H1 (cell line): ENCODE measurements at regions not wholly inside any gene's neighbourhood (a gene's known extent, or its start where the extent isn't known, plus 50 kb on each side); places are given as distances from the start of the nearest gene placed in this dataset.

Experiments used
- CTCF ChIA-PET: fragments of 300-600 bp; sonication (Branson Sonifier 250); formaldehyde crosslinking; loops from one replicate; lab custom pipeline; 2021; ENCODE audit not compliant: partially characterized antibody; lab: Charles Lee
- POLR2A ChIA-PET: fragments of 300-600 bp; sonication (Branson Sonifier 250); formaldehyde crosslinking; loops from one replicate; lab custom pipeline; 2021; ENCODE audit warnings: inconsistent platforms; ENCODE audit not compliant: partially characterized antibody; lab: Charles Lee
- DNase-seq, 2 experiments: peaks; one replicate each; pipeline versions ENCODE4 v3.0.0 to v3.0.0-alpha.2; 2010 to 2022; ENCODE audit warnings: low spot score in 2 of 2, low read depth in 1 of 2, mixed read lengths in 1 of 2
- FAIRE-seq: peaks from 2 replicates; lab custom pipeline; 2011; peaks lifted over from hg19 to GRCh38; lab: Jason Lieb, UNC
- H2AFZ ChIP-seq: 2 replicates; pipeline ENCODE4 v1.8.1; 2012; ENCODE audit warnings: low read length, inconsistent platforms
- H2AK5ac ChIP-seq: 2 replicates; pipeline ENCODE4 v1.6.1; 2013; ENCODE audit warnings: low read depth, low read length
- H2BK120ac ChIP-seq: replicated peaks from 2 replicates; pipeline ENCODE3; 2013; ENCODE audit warnings: low read depth, low read length, inconsistent platforms
- H2BK12ac ChIP-seq: 2 replicates; pipeline ENCODE4 v1.6.1; 2013; ENCODE audit warnings: low read depth, low read length
- H2BK15ac ChIP-seq: 2 replicates; pipeline ENCODE4 v1.6.1; 2013; ENCODE audit warnings: low read length
- H2BK20ac ChIP-seq: 2 replicates; pipeline ENCODE4 v1.6.1; 2013; ENCODE audit warnings: low read length
- H2BK5ac ChIP-seq: 2 replicates; pipeline ENCODE4 v1.6.1; 2013; ENCODE audit warnings: low read depth, low read length
- H3K14ac ChIP-seq: 2 replicates; pipeline ENCODE4 v1.6.1; 2013; ENCODE audit warnings: inconsistent platforms; ENCODE audit not compliant: insufficient read length
- H3K18ac ChIP-seq: 2 replicates; pipeline ENCODE4 v1.6.1; 2013; ENCODE audit warnings: low read length; ENCODE audit errors: extremely low read depth
- H3K23ac ChIP-seq: 2 replicates; pipeline ENCODE4 v1.6.1; 2013; ENCODE audit warnings: inconsistent platforms; ENCODE audit not compliant: insufficient read length
- H3K23me2 ChIP-seq: 2 replicates; pipeline ENCODE4 v1.6.1; 2013; ENCODE audit warnings: low read depth, low read length
- H3K27ac ChIP-seq: 2 replicates; pipeline ENCODE4 v1.6.1; 2011; ENCODE audit warnings: low read depth, low read length, inconsistent platforms
- H3K27me3 ChIP-seq, 4 experiments: replicated peaks in 1 of 4; 1 replicate in 1 of 4; 2 replicates in 3 of 4; pipeline versions ENCODE4 v1.6.1 to v1.8.1; 2011 to 2013; ENCODE audit warnings: low read length in 3 of 4, mild to moderate bottlenecking in 3 of 4, inconsistent platforms in 2 of 4, mixed read lengths in 2 of 4, moderate library complexity in 1 of 4; ENCODE audit not compliant: control insufficient read depth in 3 of 4, insufficient read depth in 3 of 4; ENCODE audit errors: extremely low read depth in 1 of 4
- H3K36me3 ChIP-seq, 4 experiments: 2 replicates each; pipeline versions ENCODE4 v1.6.1 to v1.8.1; 2011 to 2013; ENCODE audit warnings: mild to moderate bottlenecking in 4 of 4, low read length in 3 of 4, moderate library complexity in 2 of 4, control low read depth in 1 of 4, inconsistent platforms in 1 of 4; ENCODE audit not compliant: insufficient read depth in 4 of 4, control insufficient read depth in 2 of 4
- H3K4ac ChIP-seq: replicated peaks from 2 replicates; pipeline ENCODE3; 2013; ENCODE audit warnings: low read length, low read depth, mixed read lengths, inconsistent platforms; ENCODE audit not compliant: insufficient read length
- H3K4me1 ChIP-seq, 4 experiments: replicated peaks in 1 of 4; 1 replicate in 1 of 4; 2 replicates in 3 of 4; pipeline versions ENCODE4 v1.6.1 to v1.8.1; 2011 to 2013; ENCODE audit warnings: low read length in 3 of 4, inconsistent platforms in 2 of 4, mixed read lengths in 1 of 4; ENCODE audit not compliant: insufficient read depth in 4 of 4, control insufficient read depth in 3 of 4
- H3K4me2 ChIP-seq, 2 experiments: 2 replicates each; pipeline versions ENCODE4 v1.6.1 to v1.8.1; 2011 to 2013; ENCODE audit warnings: low read depth in 2 of 2, low read length in 2 of 2, control low read depth in 1 of 2, inconsistent platforms in 1 of 2, mild to moderate bottlenecking in 1 of 2; ENCODE audit not compliant: insufficient read depth in 1 of 2
- H3K4me3 ChIP-seq, 4 experiments: fragments of 200-600, 300-600 bp in 1 of 4; sonication (generic), shearing (Covaris generic), sonication (Bioruptor Twin) in 1 of 4; 2 replicates each; pipeline versions ENCODE4 v1.5.1 to v1.8.1; 2011 to 2016; ENCODE audit warnings: low read length in 4 of 4, low read depth in 3 of 4, control low read depth in 2 of 4, inconsistent platforms in 2 of 4, mild to moderate bottlenecking in 2 of 4, mixed read lengths in 1 of 4, moderate library complexity in 1 of 4; ENCODE audit not compliant: insufficient read depth in 2 of 4; ENCODE audit errors: extremely low read depth in 1 of 4
- H3K56ac ChIP-seq: replicated peaks from 2 replicates; pipeline ENCODE3; 2013; ENCODE audit warnings: low read depth, mild to moderate bottlenecking, mixed read lengths, low read length, inconsistent platforms; ENCODE audit not compliant: insufficient read length
- H3K79me1 ChIP-seq: 2 replicates; pipeline ENCODE4 v1.6.1; 2013; ENCODE audit warnings: low read depth, low read length, control low read depth
- H3K79me2 ChIP-seq, 2 experiments: 2 replicates each; pipeline versions ENCODE4 v1.6.1 to v1.8.1; 2012 to 2013; ENCODE audit warnings: low read length in 2 of 2, mild to moderate bottlenecking in 2 of 2, inconsistent platforms in 1 of 2; ENCODE audit not compliant: insufficient read depth in 2 of 2, control insufficient read depth in 1 of 2
- H3K9ac ChIP-seq, 4 experiments: replicated peaks in 1 of 4; 1 replicate in 1 of 4; 2 replicates in 3 of 4; pipeline versions ENCODE4 v1.6.1 to v1.8.1; 2011 to 2013; ENCODE audit warnings: low read depth in 3 of 4, low read length in 3 of 4, control low read depth in 2 of 4, mild to moderate bottlenecking in 2 of 4, moderate library complexity in 2 of 4, inconsistent platforms in 1 of 4; ENCODE audit errors: extremely low read depth in 1 of 4
- H3K9me3 ChIP-seq, 2 experiments: 2 replicates each; pipeline versions ENCODE4 v1.6.1 to v1.8.1; 2012 to 2013; ENCODE audit warnings: mild to moderate bottlenecking in 2 of 2, moderate library complexity in 2 of 2, control low read depth in 1 of 2, inconsistent platforms in 1 of 2, low read depth in 1 of 2, low read length in 1 of 2, mixed read lengths in 1 of 2; ENCODE audit not compliant: insufficient read depth in 2 of 2
- H4K20me1 ChIP-seq, 2 experiments: replicated peaks in 1 of 2; 2 replicates each; pipeline versions ENCODE3 to v1.8.1; 2011 to 2013; ENCODE audit warnings: inconsistent platforms in 2 of 2, low read length in 2 of 2, mild to moderate bottlenecking in 1 of 2; ENCODE audit not compliant: insufficient read depth in 2 of 2, control insufficient read depth in 1 of 2
- H4K5ac ChIP-seq: 2 replicates; pipeline ENCODE4 v1.6.1; 2013; ENCODE audit warnings: low read length, low read depth, mixed read lengths, inconsistent platforms; ENCODE audit not compliant: insufficient read length
- H4K8ac ChIP-seq: 2 replicates; pipeline ENCODE4 v1.8.0; 2013; ENCODE audit warnings: mild to moderate bottlenecking, moderate library complexity, low read length, inconsistent platforms; ENCODE audit not compliant: insufficient read depth; ENCODE audit errors: extremely low read depth
- H4K91ac ChIP-seq: replicated peaks from 2 replicates; pipeline ENCODE3; 2013; ENCODE audit warnings: low read length, mixed read lengths, inconsistent platforms; ENCODE audit not compliant: insufficient read length
- ATF3 ChIP-seq: IDR thresholded peaks from 2 replicates; pipeline ENCODE4 v1.6.1; 2011; ENCODE audit warnings: low read depth, mild to moderate bottlenecking, low read length; ENCODE audit not compliant: insufficient read depth
- BACH1 ChIP-seq: IDR thresholded peaks from 2 replicates; pipeline ENCODE4 v1.6.1; 2012; ENCODE audit warnings: low read length, improper control_type of control experiment
- BCL11A ChIP-seq, 2 experiments: IDR thresholded peaks; one replicate each; pipeline ENCODE4 v1.6.1; 2011; ENCODE audit warnings: low read depth in 2 of 2, low read length in 2 of 2, mild to moderate bottlenecking in 2 of 2
- CBX5 ChIP-seq: fragments of 300-800, 300-1000 bp; sonication (generic); IDR thresholded peaks from 2 replicates; pipeline ENCODE4 v1.7.1; 2016; ENCODE audit warnings: antibody characterized with exemption, low read length, low read depth
- E2F6 ChIP-seq: IDR thresholded peaks from 2 replicates; pipeline ENCODE4 v1.6.1; 2012; ENCODE audit warnings: inconsistent platforms
- EGR1 ChIP-seq: IDR thresholded peaks from 2 replicates; pipeline ENCODE4 v1.6.1; 2011; ENCODE audit warnings: low read depth, low read length, borderline replicate concordance
- EZH2 ChIP-seq: fragments of 200-600 bp; sonication (generic); IDR thresholded peaks from 2 replicates; pipeline ENCODE4 v1.7.1; 2012; ENCODE audit warnings: low read depth, mild to moderate bottlenecking, moderate library complexity, low read length, inconsistent platforms; ENCODE audit not compliant: severe bottlenecking
- HDAC2 ChIP-seq, 2 experiments: fragments of 300-600 bp in 1 of 2; sonication (generic) in 1 of 2; IDR thresholded peaks; 2 replicates each; pipeline ENCODE4 v1.6.1; 2011 to 2012; ENCODE audit warnings: low read depth in 2 of 2, low read length in 2 of 2, mild to moderate bottlenecking in 2 of 2, moderate library complexity in 2 of 2, borderline replicate concordance in 1 of 2, inconsistent platforms in 1 of 2
- JUND ChIP-seq: IDR thresholded peaks from 2 replicates; pipeline ENCODE4 v1.6.1; 2011; ENCODE audit warnings: mild to moderate bottlenecking, improper control_type of control experiment, low read length
- MAX ChIP-seq: IDR thresholded peaks from 2 replicates; pipeline ENCODE4 v1.6.1; 2012; ENCODE audit warnings: inconsistent platforms
- RXRA ChIP-seq: IDR thresholded peaks from 2 replicates; pipeline ENCODE4 v1.6.1; 2011; ENCODE audit warnings: low read depth, mild to moderate bottlenecking, low read length, moderate library complexity; ENCODE audit not compliant: insufficient read depth
- SRF ChIP-seq: IDR thresholded peaks from 2 replicates; pipeline ENCODE4 v1.6.1; 2011; ENCODE audit warnings: mild to moderate bottlenecking, low read depth, low read length, moderate library complexity
- TEAD4 ChIP-seq: IDR thresholded peaks from 2 replicates; pipeline ENCODE4 v1.6.1; 2012; ENCODE audit warnings: low read depth, low read length, inconsistent platforms, mixed read lengths
- WGBS, 2 experiments: shearing (Covaris generic) in 1 of 2; methylation state at CpG; one replicate each; pipeline versions ENCODE4 v1.1.6 to v1.1.7; 2013 to 2015; ENCODE audit warnings: low lambda C conversion rate in 2 of 2, mixed read lengths in 2 of 2, inconsistent platforms in 1 of 2, low coverage in 1 of 2, missing lambda C conversion rate in 1 of 2; ENCODE audit not compliant: insufficient replicate concordance in 2 of 2, insufficient coverage in 1 of 2, insufficient read length in 1 of 2; ENCODE audit errors: extremely low coverage in 1 of 2, missing lambda C conversion rate in 1 of 2; 5-methylcytosine and 5-hydroxymethylcytosine counted together

GRCh38 chr18:8501044-8501443 is 108.2 kb upstream of the RAB12 start:
- no peak overlapping the region for H3K18ac ChIP-seq
- no peak overlapping the region for H3K27ac ChIP-seq
- ChIA-PET POLR2A (no interaction called here), CTCF (interaction anchor here (0.7 to 1.4 kb wide), 3 partner anchors 12 to 22 kb away, joined by 3 read pairs; no protein-coding TSS in a partner anchor)
- no peak overlapping the region for H2BK120ac ChIP-seq
- no peak overlapping the region for H3K56ac ChIP-seq
- H3K27me3 ChIP-seq = no peaks in the 10 kb centered on the region; a peak in 1 of 7 replicates
- H2BK12ac ChIP-seq = no peak overlapping the region
- DNase-seq (no peak), FAIRE-seq (no peak)
- H3K23ac ChIP-seq = no peak overlapping the region
- H2BK5ac ChIP-seq = no peak overlapping the region
- no peaks in the 10 kb centered on the region for H3K79me1 ChIP-seq
- H2AK5ac ChIP-seq = no peak overlapping the region
- no peak overlapping the region for H3K4ac ChIP-seq
- 0 out of 2 replicates have a peak overlapping the region, but pooled peaks have one; percentile 67 for H2AFZ ChIP-seq
- H3K4me3 ChIP-seq = no peak overlapping the region
- no peaks in the 10 kb centered on the region; a peak in 1 of 4 replicates for H3K9me3 ChIP-seq
- H4K5ac ChIP-seq = no peak overlapping the region
- H4K20me1 ChIP-seq = no peaks in the 10 kb centered on the region
- H3K23me2 ChIP-seq = no peaks in the 10 kb centered on the region; the same call in 1 of the 2 replicates
- no peak overlapping the region for H2BK20ac ChIP-seq
- H4K8ac ChIP-seq = no peak overlapping the region
- 94% methylated on average over 12 of the region's 12 CpGs; no CpG with 5 or more reads in 1 of the 2 experiments for WGBS, 2 experiments
- no peak overlapping the region for H2BK15ac ChIP-seq
- no peak overlapping the region for H3K14ac ChIP-seq
- H3K4me2 ChIP-seq = no peak overlapping the region
- H3K4me1 ChIP-seq = 0 out of 7 replicates have a peak, but pooled peaks cover 0 to 2% (median under 1%) of the 10 kb centered on the region in 4 experiments
- H3K36me3 ChIP-seq = no peaks in the 10 kb centered on the region
- no peak overlapping the region for H3K9ac ChIP-seq
- H3K79me2 ChIP-seq = no peaks in the 10 kb centered on the region
- no peak overlapping the region for H4K91ac ChIP-seq
- TF ChIP-seq TEAD4 (no peak), E2F6 (no peak), ATF3 (no peak), MAX (no peak), EZH2 (no peak), EGR1 (no peak), CBX5 (no peak), BACH1 (no peak), JUND (no peak), BCL11A (IDR thresholded peaks at IDR 0.05; ENCODE audit: low read depth in 2 of 2, low read length in 2 of 2) (no peak), SRF (no peak), RXRA (no peak), HDAC2 (IDR thresholded peaks at IDR 0.05; ENCODE audit: borderline replicate concordance in 1 of 2, low read depth in 2 of 2, low read length in 2 of 2) (no peak)
